ENCODE measurements at regions not wholly inside any gene's neighbourhood (a gene's known extent, or its start where the extent isn't known, plus 50 kb on each side); places are given as distances from the start of the nearest gene placed in this dataset.
"Not testable (repeated sequence)": the region's sequence is repeated elsewhere in the genome, so short reads cannot be mapped to it uniquely, and the experiment has no call there.

GRCh38 chr17:13659051-13659450 is 57.3 kb upstream of the HS3ST3A1 start:
- not testable (repeated sequence) for FAIRE-seq; DNase-seq (ENCODE audit: low spot score in 2 of 2)

GRCh38 chr17:13665872-13666635 is 64.3 kb upstream of the HS3ST3A1 start:
- no peak for DNase-seq (ENCODE audit: low spot score in 2 of 2)
- FAIRE-seq = no peak

- FAIRE-seq (no peak), DNase-seq (ENCODE audit: low spot score in 2 of 2) (no peak)
These were observed 69.6 kb upstream of the HS3ST3A1 start for GRCh38 chr17:13671341-13671740.

GRCh38 chr17:13671771-13672170 is 70.0 kb upstream of the HS3ST3A1 start:
- FAIRE-seq = no peak
- DNase-seq (ENCODE audit: low spot score in 2 of 2) = no peak

GRCh38 chr17:13678361-13678760 is 76.6 kb upstream of the HS3ST3A1 start:
- no peak for FAIRE-seq
- no peak for DNase-seq (ENCODE audit: low spot score in 2 of 2)

GRCh38 chr17:13678841-13679240 is 77.1 kb upstream of the HS3ST3A1 start:
- FAIRE-seq = no peak
- DNase-seq (ENCODE audit: low spot score in 2 of 2) = no peak

GRCh38 chr17:13688716-13689115 is 87.0 kb upstream of the HS3ST3A1 start:
- FAIRE-seq = no peak
- DNase-seq (ENCODE audit: low spot score in 2 of 2) = no peak

- DNase-seq (ENCODE audit: low spot score in 2 of 2) (no peak), FAIRE-seq (no peak)
These were observed 89.1 kb upstream of the HS3ST3A1 start for GRCh38 chr17:13690806-13691205.

GRCh38 chr17:13694934-13695333 is 93.2 kb upstream of the HS3ST3A1 start:
- FAIRE-seq (no peak), DNase-seq (ENCODE audit: low spot score in 2 of 2) (no peak)

GRCh38 chr17:13698832-13699231 is 97.1 kb upstream of the HS3ST3A1 start:
- DNase-seq (ENCODE audit: low spot score in 2 of 2) (no peak), FAIRE-seq (no peak)

GRCh38 chr17:13699261-13699660 is 97.5 kb upstream of the HS3ST3A1 start:
- FAIRE-seq (no peak), DNase-seq (ENCODE audit: low spot score in 2 of 2) (no peak)

GRCh38 chr17:13702266-13702665 is 100.5 kb upstream of the HS3ST3A1 start:
- DNase-seq (ENCODE audit: low spot score in 2 of 2) (no peak), FAIRE-seq (no peak)

- DNase-seq (ENCODE audit: low spot score in 2 of 2) (no peak), FAIRE-seq (no peak)
These were observed 102.6 kb upstream of the HS3ST3A1 start for GRCh38 chr17:13704333-13704732.

- DNase-seq (ENCODE audit: low spot score in 2 of 2) (no peak), FAIRE-seq (no peak)
These were observed 103.5 kb upstream of the HS3ST3A1 start for GRCh38 chr17:13705221-13705620.

GRCh38 chr17:13721705-13722104 is 120.0 kb upstream of the HS3ST3A1 start:
- no peak for DNase-seq (ENCODE audit: low spot score in 2 of 2)

GRCh38 chr17:13725288-13725990 is 123.7 kb upstream of the HS3ST3A1 start:
- FAIRE-seq (no peak), DNase-seq (ENCODE audit: low spot score in 2 of 2) (no peak)

More at GRCh38 chr17:13721705-13722104, 120.0 kb upstream of the HS3ST3A1 start:
- no peak for FAIRE-seq

- FAIRE-seq (no peak), DNase-seq (ENCODE audit: low spot score in 2 of 2) (no peak)
These were observed 125.9 kb upstream of the HS3ST3A1 start for GRCh38 chr17:13727441-13728171.

- DNase-seq (ENCODE audit: low spot score in 2 of 2) (no peak), FAIRE-seq (no peak)
These were observed 127.1 kb upstream of the HS3ST3A1 start for GRCh38 chr17:13728781-13729180.

GRCh38 chr17:13729466-13730134 is 127.9 kb upstream of the HS3ST3A1 start:
- DNase-seq (ENCODE audit: low spot score in 2 of 2) = no peak
- FAIRE-seq = no peak

GRCh38 chr17:13734880-13735279 is 133.2 kb upstream of the HS3ST3A1 start:
- FAIRE-seq (no peak), DNase-seq (ENCODE audit: low spot score in 2 of 2) (no peak)

- DNase-seq (ENCODE audit: low spot score in 2 of 2) = no peak
- FAIRE-seq = no peak
These were observed 133.7 kb upstream of the HS3ST3A1 start for GRCh38 chr17:13735444-13735843.

Measured in frontal cortex (tissue), 3 donors.